ENCODE measurements at regions not wholly inside any gene's neighbourhood (a gene's known extent, or its start where the extent isn't known, plus 50 kb on each side); places are given as distances from the start of the nearest gene placed in this dataset.

GRCh38 chr7:42469341-42469740, 232.3 kb upstream of the GLI3 start:
- POLR2A ChIA-PET, result no interaction called here

GRCh38 chr7:42468471-42468870, 231.5 kb upstream of the GLI3 start:
- CTCF ChIA-PET, result no interaction called here
- POLR2A ChIA-PET, result no interaction called here

More at GRCh38 chr7:42469341-42469740, 232.3 kb upstream of the GLI3 start:
- CTCF ChIA-PET, result no interaction called here

GRCh38 chr7:42461537-42461936, 224.5 kb upstream of the GLI3 start:
- POLR2A ChIA-PET, result no interaction called here

GRCh38 chr7:42460933-42461332, 223.9 kb upstream of the GLI3 start:
- POLR2A ChIA-PET, result no interaction called here
- CTCF ChIA-PET, result no interaction called here

More at GRCh38 chr7:42461537-42461936, 224.5 kb upstream of the GLI3 start:
- CTCF ChIA-PET, result interaction anchor here (0.7 kb wide), 1 partner anchor 677 kb away, joined by 3 read pairs; no protein-coding TSS in a partner anchor

DNA sequence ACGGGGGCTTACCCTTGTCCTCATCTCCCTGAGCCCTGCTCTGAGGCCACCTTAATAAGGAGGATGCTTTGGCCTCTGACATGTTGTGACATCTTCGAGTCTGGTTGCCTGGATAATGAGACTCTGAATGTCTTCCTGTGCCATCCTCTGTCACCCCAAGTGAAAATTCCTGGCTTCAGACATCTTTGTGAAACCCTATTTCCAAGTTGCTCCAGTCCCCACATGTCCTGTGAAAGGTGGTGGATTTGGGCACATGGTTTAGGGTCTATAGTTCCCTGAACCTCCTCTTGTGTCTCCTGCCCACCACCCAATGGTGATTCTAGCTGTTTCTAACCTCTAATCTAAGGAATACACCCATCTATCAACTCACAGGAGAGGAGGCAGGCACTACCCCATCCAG, 223.1 kb upstream of the GLI3 start:
- CTCF ChIA-PET, result no interaction called here
- POLR2A ChIA-PET, result no interaction called here

DNA sequence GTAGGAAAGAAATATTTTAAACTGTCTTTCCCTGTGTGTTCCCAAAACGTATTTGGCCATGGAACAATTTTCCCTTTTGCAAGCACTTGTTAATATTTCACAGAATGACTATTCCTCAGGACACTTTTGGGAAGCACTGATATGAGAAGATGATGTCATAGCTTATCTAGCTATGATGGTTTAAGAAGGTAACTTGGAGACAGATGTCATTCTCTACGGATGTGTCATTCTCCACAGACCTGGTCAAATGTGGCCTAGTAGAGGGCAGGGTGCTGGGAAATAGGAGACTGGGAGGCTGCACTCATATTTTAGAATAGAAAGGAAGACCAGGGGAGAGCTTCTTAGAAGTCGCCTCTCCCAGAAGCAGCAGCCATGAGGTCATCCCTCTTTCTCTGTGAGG, 220.7 kb upstream of the GLI3 start:
- POLR2A ChIA-PET, result no interaction called here

GRCh38 chr7:42456756-42457276, 219.8 kb upstream of the GLI3 start:
- ChIA-PET POLR2A (no interaction called here), CTCF (no interaction called here)

More for the DNA sequence above, 220.7 kb upstream of the GLI3 start:
- CTCF ChIA-PET, result no interaction called here

GRCh38 chr7:42456267-42456666, 219.3 kb upstream of the GLI3 start:
- POLR2A ChIA-PET, result no interaction called here

GRCh38 chr7:42453931-42454361, 216.9 kb upstream of the GLI3 start:
- POLR2A ChIA-PET, result no interaction called here
- CTCF ChIA-PET, result no interaction called here

More at GRCh38 chr7:42456267-42456666, 219.3 kb upstream of the GLI3 start:
- CTCF ChIA-PET, result no interaction called here

- ChIA-PET CTCF (no interaction called here), POLR2A (no interaction called here)
These were observed 215.3 kb upstream of the GLI3 start for GRCh38 chr7:42452356-42452755.

- CTCF ChIA-PET, result no interaction called here
- POLR2A ChIA-PET, result no interaction called here
These were observed 212.4 kb upstream of the GLI3 start for GRCh38 chr7:42449431-42449830.

GRCh38 chr7:42448901-42449300, 211.9 kb upstream of the GLI3 start:
- CTCF ChIA-PET, result no interaction called here
- POLR2A ChIA-PET, result no interaction called here

DNA sequence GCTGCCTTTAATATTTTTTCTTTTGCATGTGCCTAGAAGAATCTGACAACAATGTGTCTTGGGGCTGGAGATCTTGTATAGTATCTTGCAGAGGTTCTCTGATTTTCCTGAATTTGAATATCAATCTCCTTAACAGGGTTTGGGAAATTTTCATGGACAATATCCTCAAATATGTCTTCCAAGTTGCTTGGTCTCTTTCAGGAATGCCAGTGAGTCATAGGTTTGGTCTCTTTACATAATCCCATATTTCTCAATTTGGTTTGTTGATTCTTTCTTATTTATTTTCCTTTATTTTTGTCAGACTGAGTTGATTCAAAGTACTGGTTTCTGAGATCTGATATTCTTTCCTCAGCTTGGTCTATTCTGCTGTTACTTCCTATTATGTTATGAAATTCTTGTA, 208.7 kb upstream of the GLI3 start:
- ChIA-PET CTCF (no interaction called here), POLR2A (no interaction called here)

GRCh38 chr7:42440951-42441350, 203.9 kb upstream of the GLI3 start:
- POLR2A ChIA-PET, result no interaction called here
- CTCF ChIA-PET, result no interaction called here

DNA sequence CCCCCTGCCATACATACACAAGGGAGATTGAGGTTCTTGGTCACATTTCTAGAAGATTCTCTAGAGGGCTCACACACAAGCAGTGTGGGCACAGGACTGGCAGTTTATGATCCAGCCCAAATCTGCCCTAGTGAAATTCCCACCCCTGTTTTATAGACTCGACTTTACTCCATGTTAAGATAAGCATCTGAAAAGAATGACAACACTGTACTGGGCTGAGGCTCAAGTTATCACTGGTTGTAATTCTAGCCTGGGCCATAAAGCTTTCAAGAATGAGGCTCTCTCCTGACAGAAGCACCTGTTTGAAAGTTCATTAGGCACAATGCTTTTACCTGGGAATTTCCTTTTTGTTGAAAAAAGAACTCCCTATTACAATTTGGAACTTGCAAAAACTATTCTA, 195.6 kb upstream of the GLI3 start:
- ChIA-PET POLR2A (no interaction called here), CTCF (no interaction called here)

DNA sequence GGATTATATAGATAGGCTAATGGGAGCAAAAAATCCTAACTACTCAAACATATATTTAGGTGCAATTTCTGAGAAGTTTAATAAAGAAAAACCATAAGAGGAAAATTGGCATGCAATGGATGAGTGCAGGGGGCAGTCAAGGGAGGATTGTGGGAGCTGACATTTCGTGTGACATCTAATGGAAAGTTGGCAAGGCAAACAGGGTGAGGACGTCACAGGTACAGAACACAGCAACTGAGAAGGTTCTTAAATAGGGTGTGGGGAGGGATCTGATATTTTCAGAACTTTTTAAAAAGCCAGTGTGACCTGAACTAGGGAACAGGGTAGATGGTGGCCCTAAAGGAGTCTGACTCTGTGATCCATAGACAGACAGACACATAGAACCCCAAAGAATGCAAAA, 194.9 kb upstream of the GLI3 start:
- ChIA-PET POLR2A (no interaction called here), CTCF (no interaction called here)

DNA sequence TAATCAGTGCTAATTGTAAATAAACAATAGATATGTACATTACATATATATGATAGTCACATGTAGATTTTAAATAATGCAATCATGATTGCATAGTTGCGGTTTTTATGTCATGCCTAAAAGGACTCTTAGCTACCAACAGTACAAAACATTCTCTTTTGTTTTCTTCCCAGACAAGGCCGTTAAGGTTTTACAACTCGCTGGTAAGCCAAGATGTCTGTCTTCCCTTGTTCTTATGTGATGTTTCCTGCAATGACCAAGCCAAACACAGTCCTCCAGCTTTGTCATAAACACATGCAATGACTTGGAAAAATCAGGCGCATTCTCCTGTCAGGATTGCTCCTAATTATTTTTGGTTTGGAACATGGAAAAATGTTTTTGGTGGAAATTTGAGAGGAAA, 192.3 kb upstream of the GLI3 start:
- ChIA-PET POLR2A (no interaction called here), CTCF (no interaction called here)

GRCh38 chr7:42426163-42426562, 189.2 kb upstream of the GLI3 start:
- ChIA-PET CTCF (no interaction called here), POLR2A (no interaction called here)

DNA sequence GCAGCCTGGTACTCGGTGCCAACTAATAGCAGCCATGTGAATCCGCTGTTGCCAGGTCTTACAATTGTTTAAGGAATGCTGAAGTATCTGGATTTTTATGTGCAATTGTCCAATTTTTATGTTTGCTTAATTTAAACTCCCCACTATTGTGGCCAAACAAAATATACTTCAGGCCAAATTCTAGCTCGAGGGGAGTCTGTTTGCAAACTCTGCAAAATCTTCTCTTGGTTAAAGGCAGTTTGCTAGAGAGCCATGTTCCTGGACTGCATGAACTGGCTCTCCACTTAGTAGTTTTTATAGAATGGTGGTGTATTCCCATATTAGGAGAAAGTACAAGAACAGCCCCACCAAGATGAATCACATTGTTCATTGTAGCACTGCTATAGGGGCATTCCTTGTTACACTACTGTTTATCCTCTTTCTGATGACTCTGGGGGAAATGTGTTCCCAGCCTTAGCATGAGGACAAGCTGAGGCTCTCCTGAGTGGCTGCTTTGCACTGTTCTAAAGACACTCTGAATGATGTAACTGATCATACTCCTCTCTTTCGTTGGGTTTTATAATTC, 178.0 kb upstream of the GLI3 start:
- POLR2A ChIA-PET, result no interaction called here
- CTCF ChIA-PET, result interaction anchor here (0.6 kb wide), 1 partner anchor 331 kb away, joined by 3 read pairs; no protein-coding TSS in a partner anchor

- CTCF ChIA-PET, result no interaction called here
- POLR2A ChIA-PET, result no interaction called here
These were observed 177.0 kb upstream of the GLI3 start for GRCh38 chr7:42414028-42414427.

DNA sequence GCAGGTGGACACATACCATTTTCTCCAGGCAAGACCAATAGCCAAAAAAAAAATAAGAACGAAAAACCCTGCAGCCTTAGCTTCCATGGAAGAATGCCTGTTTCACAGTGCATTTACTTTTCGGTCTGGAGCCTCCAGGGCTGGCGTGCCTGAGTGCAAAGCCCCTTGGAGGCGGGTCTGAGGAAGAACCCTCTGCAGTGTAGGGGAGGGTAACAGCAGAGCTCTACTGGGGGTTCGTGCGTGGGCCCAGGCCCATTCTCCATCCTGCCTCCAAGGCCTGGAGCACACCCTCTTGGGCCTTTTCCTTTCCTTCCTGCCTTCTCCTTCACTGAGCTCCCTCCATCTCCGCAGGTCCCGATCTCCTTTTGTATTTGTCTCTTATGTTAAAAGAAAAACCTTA, 172.3 kb upstream of the GLI3 start:
- POLR2A ChIA-PET, result no interaction called here
- CTCF ChIA-PET, result no interaction called here

- POLR2A ChIA-PET, result no interaction called here
- CTCF ChIA-PET, result interaction anchor here (0.8 kb wide), 1 partner anchor 17 kb away, joined by 3 read pairs; no protein-coding TSS in a partner anchor
These were observed 170.8 kb upstream of the GLI3 start for GRCh38 chr7:42407833-42408232.

Data from activated CD8-positive, alpha-beta memory T cell treated with anti-CD3 and anti-CD28 coated beads for 36 hours (primary cell).